Upper lobe of left lung (tissue), 6 donors: ENCODE measurements at regions not wholly inside any gene's neighbourhood (a gene's known extent, or its start where the extent isn't known, plus 50 kb on each side); places are given as distances from the start of the nearest gene placed in this dataset.

ENCODE experiments used
- ATAC-seq, 2 donors: fragments of 200-7000 bp; cut with Tn5 transposase; one replicate each; pipeline ENCODE4 v1.9.1; 2022; ENCODE audit warnings: mild to moderate bottlenecking in 2 of 2, moderate library complexity in 2 of 2; ENCODE audit not compliant: low FRiP score in 2 of 2
- DNase-seq, 2 donors: peaks; one replicate each; pipeline ENCODE4 v3.0.0-alpha.2; 2019 to 2020
- H3K27ac ChIP-seq, 4 donors: fragments of 200-600 bp; sonication (generic); one replicate each; pipeline ENCODE4 v1.5.1; 2016 to 2019
- H3K27me3 ChIP-seq, 4 donors: fragments of 200-600 bp; sonication (generic); one replicate each; pipeline ENCODE4 v1.5.1; 2017 to 2019
- H3K36me3 ChIP-seq, 4 donors: fragments of 200-600 bp; sonication (generic); one replicate each; pipeline ENCODE4 v1.5.1; 2016 to 2019
- H3K4me1 ChIP-seq, 4 donors: fragments of 200-600 bp; sonication (generic); one replicate each; pipeline ENCODE4 v1.5.1; 2018 to 2019
- H3K4me3 ChIP-seq, 4 donors: fragments of 200-600 bp; sonication (generic); one replicate each; pipeline ENCODE4 v1.5.1; 2017 to 2019; ENCODE audit warnings: mild to moderate bottlenecking in 2 of 4, moderate library complexity in 1 of 4
- H3K9me3 ChIP-seq, 4 donors: fragments of 200-600 bp; sonication (generic); one replicate each; pipeline ENCODE4 v1.5.1; 2018 to 2019
- EP300 ChIP-seq, 4 donors: sonication (generic); formaldehyde crosslinking; IDR thresholded peaks; one replicate each; pipeline ENCODE4 v1.5.1; 2017; ENCODE audit warnings: antibody characterized with exemption in 4 of 4, control low read depth in 2 of 4
- POLR2A ChIP-seq, 4 donors: fragments of 450-650 bp; IDR thresholded peaks; one replicate each; pipeline ENCODE4 v1.5.1; 2016 to 2017; ENCODE audit warnings: antibody characterized with exemption in 4 of 4, mild to moderate bottlenecking in 2 of 4
- POLR2AphosphoS5 ChIP-seq, 2 donors: sonication (generic); formaldehyde crosslinking; IDR thresholded peaks; one replicate each; pipeline ENCODE4 v1.5.1; 2017; ENCODE audit warnings: antibody characterized with exemption in 2 of 2
- WGBS, 2 donors: methylation state at CpG; one replicate each; pipeline ENCODE4 v1.1.5; 2017 to 2018; 5-methylcytosine and 5-hydroxymethylcytosine counted together
- TF ChIP-seq, protein P1 (sequence below), 6 experiments: fragments of 450-650 bp in 4 of 6; fragments of 200-600 bp in 2 of 6; sonication (generic) in 2 of 6; IDR thresholded peaks; one replicate each; pipeline ENCODE4 v1.5.1; 2016 to 2019; ENCODE audit warnings: antibody characterized with exemption in 6 of 6
- donor health status: DM: no; HTN: no; CAD: no; lungs with moderate emphysema.
- donor health status: DM: no; HTN: yes; CAD: no; lungs with severe emphysema.

DNA sequence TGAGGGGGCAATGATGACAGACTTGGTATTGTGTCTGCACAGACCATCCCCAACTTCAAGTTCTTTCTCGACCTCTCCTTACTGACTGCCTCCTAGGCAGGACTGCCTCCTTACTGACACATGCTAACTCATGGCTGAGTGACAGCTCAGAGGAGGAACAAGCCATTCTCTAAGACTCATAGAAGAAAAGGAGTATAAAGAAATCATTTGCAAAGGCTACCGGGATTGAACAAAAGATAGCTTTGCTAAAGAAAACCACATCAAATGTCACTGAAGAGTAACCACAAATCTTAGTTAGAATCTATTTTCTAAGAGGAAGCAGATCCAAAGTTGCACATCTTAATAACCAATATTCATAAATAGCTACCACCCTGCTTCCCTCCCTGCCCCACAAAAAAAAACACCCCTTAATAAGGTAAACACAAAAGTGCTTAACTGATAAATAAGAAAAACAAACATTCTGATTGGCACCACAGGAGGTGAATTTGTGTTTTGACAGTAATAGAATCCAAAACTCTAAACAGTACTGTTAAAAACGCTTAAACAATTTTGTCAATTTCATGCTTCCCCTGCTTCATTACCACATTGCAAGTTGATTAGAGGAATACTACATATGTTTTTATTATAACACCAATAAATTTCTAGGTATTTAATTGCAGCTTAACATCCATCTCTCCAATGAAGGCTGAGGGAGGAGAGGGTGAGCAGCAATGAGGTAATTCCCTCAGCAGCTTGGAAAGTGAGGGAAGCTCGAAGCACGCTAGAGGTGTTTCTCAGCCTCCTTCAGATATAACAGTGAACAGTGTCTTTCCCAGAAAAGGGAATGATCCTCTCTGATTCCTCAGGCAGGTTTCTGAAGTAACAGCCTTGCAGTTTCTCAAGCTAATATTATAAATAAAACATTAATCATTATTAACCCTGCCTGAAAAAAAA lies 160.0 kb downstream of the HNRNPD start:
- Histone ChIP-seq H3K4me3 (no peak overlapping the region), H3K36me3 (no peaks in the 10 kb centered on the region), H3K27ac (no peak overlapping the region), H3K9me3 (no peaks in the 10 kb centered on the region), H3K4me1 (no peaks in the 10 kb centered on the region), H3K27me3 (no peaks in the 10 kb centered on the region)
- ATAC-seq, result no peak
- 49 to 56% methylated on average over 5 of the region's 5 CpGs for WGBS, 2 donors
- TF ChIP-seq EP300 (IDR thresholded peaks at IDR 0.05), result no peak
- TF ChIP-seq POLR2AphosphoS5 (IDR thresholded peaks at IDR 0.05), result no peak
- TF ChIP-seq, protein P1, sequence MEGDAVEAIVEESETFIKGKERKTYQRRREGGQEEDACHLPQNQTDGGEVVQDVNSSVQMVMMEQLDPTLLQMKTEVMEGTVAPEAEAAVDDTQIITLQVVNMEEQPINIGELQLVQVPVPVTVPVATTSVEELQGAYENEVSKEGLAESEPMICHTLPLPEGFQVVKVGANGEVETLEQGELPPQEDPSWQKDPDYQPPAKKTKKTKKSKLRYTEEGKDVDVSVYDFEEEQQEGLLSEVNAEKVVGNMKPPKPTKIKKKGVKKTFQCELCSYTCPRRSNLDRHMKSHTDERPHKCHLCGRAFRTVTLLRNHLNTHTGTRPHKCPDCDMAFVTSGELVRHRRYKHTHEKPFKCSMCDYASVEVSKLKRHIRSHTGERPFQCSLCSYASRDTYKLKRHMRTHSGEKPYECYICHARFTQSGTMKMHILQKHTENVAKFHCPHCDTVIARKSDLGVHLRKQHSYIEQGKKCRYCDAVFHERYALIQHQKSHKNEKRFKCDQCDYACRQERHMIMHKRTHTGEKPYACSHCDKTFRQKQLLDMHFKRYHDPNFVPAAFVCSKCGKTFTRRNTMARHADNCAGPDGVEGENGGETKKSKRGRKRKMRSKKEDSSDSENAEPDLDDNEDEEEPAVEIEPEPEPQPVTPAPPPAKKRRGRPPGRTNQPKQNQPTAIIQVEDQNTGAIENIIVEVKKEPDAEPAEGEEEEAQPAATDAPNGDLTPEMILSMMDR (IDR thresholded peaks at IDR 0.05), result no peak
- TF ChIP-seq POLR2A (IDR thresholded peaks at IDR 0.05), result no peak
- no peak for DNase-seq

DNA sequence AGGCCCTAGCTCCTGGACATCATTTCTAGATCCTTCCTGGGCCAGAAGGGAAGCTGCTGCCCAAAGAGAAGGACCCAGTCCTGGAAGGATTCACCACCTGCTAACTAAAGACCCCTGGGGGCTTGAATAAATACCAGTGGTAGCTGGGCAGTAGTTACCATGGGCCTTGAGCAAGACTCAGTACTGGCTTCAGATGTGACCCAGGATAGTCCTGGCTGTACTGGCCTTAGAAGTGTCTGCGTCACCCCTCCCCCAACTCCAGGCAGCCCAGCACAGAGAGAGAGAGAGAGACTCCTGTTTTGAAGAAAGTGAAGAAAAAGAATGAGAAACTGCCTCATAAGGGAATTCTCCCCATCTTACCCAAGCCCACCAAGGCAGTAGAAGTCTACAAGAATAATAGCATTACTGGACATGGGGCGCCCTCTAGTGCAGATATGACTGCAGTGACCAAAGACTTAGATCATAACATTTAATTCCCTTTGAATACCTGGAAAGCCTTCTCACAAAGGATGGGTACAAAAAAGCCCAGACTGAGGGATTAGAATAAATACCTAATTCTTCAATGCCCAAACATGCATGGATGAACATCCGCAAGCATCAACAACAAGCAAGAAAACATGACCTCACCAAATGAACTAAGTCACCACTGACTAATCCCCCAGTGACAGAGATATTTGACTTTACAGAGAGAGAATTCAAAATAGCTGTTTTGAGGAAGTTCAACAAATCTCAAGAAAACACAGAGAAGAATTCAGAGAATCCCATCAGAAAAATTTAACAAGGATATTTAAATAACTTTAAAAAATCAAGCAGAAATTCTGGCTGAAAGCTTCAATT lies 171.8 kb downstream of the HNRNPD start:
- no peak overlapping the region for H3K27ac ChIP-seq
- ATAC-seq, result peak in 1 of 2 donors; percentile 57

DNA sequence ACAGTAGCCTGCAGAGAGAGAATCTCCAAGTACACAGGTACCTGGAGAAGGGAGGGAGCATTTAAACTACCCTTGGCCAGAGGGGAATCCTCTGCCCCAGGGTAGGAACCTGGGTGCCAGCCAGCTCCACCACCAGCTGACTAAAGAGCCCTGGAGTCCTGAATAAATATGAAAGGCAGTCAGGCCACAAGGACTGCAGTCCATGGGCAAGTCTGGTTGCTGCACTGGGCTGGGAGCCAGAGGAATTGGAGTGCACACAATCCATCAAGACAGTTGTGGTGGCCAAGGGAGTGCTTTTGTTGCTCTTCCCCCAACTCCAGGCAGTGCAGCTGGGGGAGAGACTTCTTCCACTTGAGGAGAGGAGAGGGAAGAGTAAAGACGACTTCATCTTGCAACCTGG lies 172.5 kb downstream of the HNRNPD start:
- Histone ChIP-seq H3K27me3 (no peaks in the 10 kb centered on the region), H3K27ac (no peak overlapping the region), H3K4me1 (no peaks in the 10 kb centered on the region), H3K36me3 (no peaks in the 10 kb centered on the region), H3K4me3 (no peak overlapping the region), H3K9me3 (no peaks in the 10 kb centered on the region)
- TF ChIP-seq EP300 (IDR thresholded peaks at IDR 0.05) (no peak), POLR2AphosphoS5 (IDR thresholded peaks at IDR 0.05) (no peak), POLR2A (IDR thresholded peaks at IDR 0.05) (no peak)
- TF ChIP-seq, protein P1 (IDR thresholded peaks at IDR 0.05), result no peak
- 46 to 56% methylated on average over 1 of the region's 1 CpG for WGBS, 2 donors
- DNase-seq (peak in 1 of 2 donors; percentile 65), ATAC-seq (peak in 1 of 2 donors; percentile 74)

More for the DNA sequence above, 171.8 kb downstream of the HNRNPD start:
- no peak overlapping the region for H3K4me3 ChIP-seq
- TF ChIP-seq, protein P1 (IDR thresholded peaks at IDR 0.05), result peak; percentile 27 to 63 (median 50)
- TF ChIP-seq POLR2AphosphoS5 (IDR thresholded peaks at IDR 0.05) (no peak), EP300 (IDR thresholded peaks at IDR 0.05) (no peak)
- H3K9me3 ChIP-seq, result no peaks in the 10 kb centered on the region
- 56 to 65% methylated on average over 3 of the region's 3 CpGs for WGBS, 2 donors
- no peaks in the 10 kb centered on the region for H3K36me3 ChIP-seq
- H3K27me3 ChIP-seq, result no peaks in the 10 kb centered on the region
- no peaks in the 10 kb centered on the region for H3K4me1 ChIP-seq
- DNase-seq, result peak in 1 of 2 donors; percentile 30

DNA sequence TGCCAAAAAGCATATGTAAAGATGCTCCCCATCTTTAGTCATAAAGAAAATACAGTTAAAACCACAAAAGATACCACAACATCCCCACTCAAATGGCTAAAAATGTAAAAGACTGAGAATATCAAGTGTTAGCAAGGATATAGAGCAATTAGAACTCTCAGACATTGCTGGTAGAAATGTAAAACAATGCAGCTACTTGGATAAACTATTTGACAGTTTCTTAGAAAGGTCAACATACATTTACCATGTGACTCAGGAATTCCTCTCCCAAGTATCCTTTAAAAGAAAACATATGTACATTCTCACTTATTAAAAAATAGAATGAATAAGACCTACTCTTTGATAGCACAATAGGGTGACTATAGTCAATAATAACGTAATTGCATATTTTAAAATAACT lies 173.7 kb downstream of the HNRNPD start:
- Histone ChIP-seq H3K27ac (no peak overlapping the region), H3K27me3 (no peaks in the 10 kb centered on the region), H3K4me3 (no peak overlapping the region), H3K9me3 (no peaks in the 10 kb centered on the region), H3K36me3 (no peaks in the 10 kb centered on the region), H3K4me1 (no peaks in the 10 kb centered on the region)
- DNase-seq, result no peak
- TF ChIP-seq EP300 (IDR thresholded peaks at IDR 0.05) (no peak), POLR2AphosphoS5 (IDR thresholded peaks at IDR 0.05) (no peak), POLR2A (IDR thresholded peaks at IDR 0.05) (no peak)
- TF ChIP-seq, protein P1 (IDR thresholded peaks at IDR 0.05), result no peak
- no peak for ATAC-seq
- WGBS, 2 donors, result 81 to 87% methylated on average over 1 of the region's 1 CpG
